GM04504 (cell line): ENCODE measurements at regions not wholly inside any gene's neighbourhood (a gene's known extent, or its start where the extent isn't known, plus 50 kb on each side); places are given as distances from the start of the nearest gene placed in this dataset.
A peak's percentile ranks its signal among the peaks of the same experiment; 100 is the strongest.

Source experiments
- DNase-seq: peaks from one replicate; pipeline ENCODE4 v3.0.0-alpha.2; 2012; ENCODE audit warnings: low read depth

DNA sequence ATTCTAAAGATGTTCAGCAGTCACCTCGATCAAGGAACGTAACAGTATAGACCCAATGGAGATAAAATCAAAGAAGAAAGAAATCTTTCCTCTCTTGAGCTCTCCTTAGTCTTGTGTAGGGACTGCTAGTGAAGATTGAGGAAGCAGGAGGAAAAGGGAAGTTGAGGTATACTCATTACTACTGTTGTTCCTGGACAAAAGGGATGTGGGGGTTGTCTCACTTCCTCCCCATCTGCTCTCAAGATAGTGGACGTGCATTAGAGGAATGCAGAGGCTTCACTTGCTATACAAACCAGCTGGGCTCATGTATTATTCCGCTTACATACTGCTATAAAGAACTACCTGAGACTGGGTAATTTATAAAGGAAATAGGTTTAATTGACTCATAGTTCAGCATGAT lies 208.9 kb upstream of the ARHGEF9 start:
- DNase-seq: no peak

DNA sequence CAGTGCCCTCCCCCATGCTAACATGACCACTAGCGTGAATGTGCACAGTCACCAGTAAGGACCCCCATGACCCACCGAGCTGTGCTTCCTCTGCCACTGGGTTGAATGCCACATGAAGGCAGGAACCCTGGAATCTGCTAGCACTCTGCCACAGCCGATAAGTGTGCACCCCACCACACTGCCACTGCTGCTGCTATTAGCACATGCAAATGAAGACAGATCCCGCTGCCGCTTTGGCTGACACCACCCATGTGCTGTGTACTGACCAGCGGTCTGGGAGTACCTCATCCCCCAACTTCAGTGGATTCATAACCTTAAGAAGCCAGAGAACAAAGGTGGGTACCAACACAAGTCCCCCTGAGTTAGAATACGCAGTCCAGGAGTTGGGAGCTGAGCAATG lies 200.9 kb upstream of the ARHGEF9 start:
- DNase-seq: no peak

GRCh38 chrX:63979480-63979879 lies 194.5 kb upstream of the ARHGEF9 start:
- no peak for DNase-seq

- no peak for DNase-seq
These were observed 182.5 kb upstream of the ARHGEF9 start for GRCh38 chrX:63967551-63967950.

DNA sequence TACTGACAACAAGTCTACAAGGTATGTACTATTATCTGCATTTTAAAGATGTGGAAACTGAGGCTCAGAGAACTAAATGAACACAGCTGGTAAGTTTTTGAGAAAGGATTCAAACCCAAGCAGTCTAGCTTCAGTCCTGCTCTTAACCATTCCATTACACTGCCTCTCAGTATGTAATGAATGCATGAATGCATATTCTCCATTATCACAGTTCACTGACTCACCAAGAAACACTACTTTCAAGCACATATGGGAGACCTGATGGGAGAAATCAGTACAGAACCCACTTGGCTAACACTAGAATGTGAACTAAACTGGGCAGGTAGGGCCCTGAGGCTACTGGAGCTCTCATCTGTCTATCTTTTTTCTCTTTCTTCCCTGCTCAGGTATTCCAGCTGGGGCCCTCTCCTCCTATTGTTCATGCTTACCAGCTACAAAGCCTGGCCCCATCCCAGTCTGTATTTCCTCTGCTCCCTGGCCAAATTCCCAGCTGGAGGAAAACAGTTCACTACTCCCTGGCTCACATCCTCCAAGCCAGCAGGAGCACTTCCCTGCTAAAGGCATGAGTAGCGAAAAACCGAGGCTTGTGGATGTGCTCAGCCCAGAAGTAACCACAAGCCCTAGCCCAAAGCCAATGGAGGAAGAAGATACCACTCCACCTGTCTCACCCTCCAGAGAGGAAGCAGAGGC lies 178.2 kb upstream of the ARHGEF9 start:
- no peak for DNase-seq

DNA sequence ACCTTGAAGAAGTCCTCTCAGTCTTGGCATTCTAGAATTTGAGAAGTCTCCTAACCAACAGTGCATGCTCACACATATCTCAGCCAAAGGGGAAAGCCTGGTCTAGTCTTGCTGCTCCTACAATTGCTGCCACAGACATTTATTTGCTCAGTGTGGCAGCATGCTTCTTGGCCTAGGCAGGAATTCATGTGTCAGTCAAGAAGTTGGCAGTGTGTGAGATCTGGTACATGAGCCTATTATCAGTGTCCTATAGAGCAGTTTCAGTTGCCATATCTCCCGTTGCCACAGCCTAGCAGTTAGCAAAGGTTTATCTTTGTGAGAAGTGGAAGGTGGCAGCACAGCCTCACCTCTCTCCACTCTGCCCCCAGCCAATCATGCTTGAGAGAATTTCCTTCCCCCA lies 176.9 kb upstream of the ARHGEF9 start:
- DNase-seq: no peak

DNA sequence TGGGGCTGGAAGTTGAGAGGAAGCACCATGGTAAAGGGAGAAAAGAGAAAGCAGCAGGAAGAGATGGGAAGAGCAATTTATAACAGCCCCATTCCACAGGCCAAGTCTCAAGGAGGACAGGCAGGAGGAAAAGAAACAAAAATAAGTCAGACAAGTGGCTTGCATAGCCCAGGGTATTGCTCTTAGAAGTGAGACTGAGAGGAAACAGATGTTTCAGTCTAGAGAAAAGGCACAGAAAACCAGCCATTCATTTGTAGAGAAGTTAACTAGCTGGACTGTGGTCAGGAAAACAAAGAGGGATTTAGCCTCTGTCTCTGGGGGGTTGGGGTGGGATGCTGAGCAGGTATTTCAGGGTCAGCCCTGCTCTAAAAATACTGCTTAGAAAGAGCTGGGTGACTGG lies 175.0 kb upstream of the ARHGEF9 start:
- DNase-seq: no peak

DNA sequence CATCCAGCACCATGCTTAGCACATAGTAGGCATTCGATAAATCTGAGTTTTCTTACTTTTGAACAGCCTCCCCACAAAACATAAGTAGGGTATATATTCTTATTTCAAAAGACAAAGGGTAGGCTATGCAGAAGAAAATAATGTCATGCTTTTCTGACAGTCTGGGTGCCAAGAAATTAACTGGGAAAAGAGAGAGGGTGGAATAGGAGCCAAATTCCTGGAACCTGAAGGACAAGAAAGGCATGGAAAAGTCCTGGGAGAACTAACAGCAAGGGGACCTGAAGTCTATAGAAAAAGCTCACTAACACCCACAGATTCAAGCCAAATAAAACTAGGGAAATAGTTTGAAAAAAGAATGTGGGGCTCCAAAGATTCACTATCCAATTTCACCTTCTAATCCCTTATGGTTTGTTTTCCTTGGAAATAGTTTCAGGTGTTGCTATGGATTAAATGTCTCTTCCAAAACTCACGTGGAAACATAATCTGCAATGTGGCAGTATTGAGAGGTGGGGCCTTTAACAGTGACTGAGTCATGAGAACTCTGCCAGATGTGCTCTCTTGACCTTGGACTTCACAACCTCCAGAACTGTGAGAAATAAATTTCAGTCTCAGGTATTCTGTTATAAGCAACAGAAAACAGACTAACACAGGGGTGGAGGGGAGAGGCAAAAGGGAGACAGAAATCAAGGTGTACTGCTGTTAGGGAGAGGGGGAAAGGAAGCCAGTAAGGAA lies 173.3 kb upstream of the ARHGEF9 start:
- no peak for DNase-seq

DNA sequence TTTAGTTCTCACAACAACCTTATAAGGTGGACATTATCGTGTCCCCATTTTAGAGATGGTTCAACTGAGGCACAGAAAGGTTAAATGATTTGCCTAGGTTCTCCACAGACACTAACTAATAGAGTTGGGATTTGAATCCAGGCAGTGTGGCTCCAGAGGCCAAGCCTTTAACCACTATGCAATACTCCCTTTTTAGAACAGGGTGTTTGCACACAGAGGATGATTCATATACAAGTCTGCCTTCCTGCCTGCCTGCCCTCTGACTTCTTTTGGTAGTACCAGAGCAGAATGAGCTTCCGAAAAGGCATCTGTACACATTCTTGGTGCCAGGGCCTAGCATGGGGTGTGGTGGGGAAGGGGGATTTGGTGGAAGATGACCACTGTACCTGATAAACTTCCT lies 150.8 kb upstream of the ARHGEF9 start:
- no peak for DNase-seq

- no peak for DNase-seq
These were observed 149.8 kb upstream of the ARHGEF9 start for GRCh38 chrX:63934791-63935190.

DNA sequence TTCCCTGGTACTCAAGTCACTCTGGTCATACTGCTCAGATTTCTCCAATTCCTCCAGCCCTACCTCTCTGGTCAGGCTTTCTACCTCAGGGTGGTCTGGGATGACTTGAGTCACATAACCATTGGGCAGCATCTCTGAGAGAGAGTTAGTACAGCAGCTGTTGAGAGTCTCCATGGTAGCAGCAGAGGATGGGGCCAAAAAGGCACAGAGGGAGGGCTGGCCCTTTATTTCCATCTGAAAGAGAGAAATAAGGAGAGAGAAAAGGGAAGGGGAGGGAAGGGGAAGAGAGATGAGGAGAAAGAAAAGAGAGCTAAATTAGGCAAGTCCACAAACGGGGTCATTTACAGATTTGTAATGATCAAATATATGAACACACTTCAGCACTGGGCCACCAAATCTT lies 149.1 kb upstream of the ARHGEF9 start:
- DNase-seq: no peak

GRCh38 chrX:63932907-63933306 lies 147.9 kb upstream of the ARHGEF9 start:
- DNase-seq: no peak

DNA sequence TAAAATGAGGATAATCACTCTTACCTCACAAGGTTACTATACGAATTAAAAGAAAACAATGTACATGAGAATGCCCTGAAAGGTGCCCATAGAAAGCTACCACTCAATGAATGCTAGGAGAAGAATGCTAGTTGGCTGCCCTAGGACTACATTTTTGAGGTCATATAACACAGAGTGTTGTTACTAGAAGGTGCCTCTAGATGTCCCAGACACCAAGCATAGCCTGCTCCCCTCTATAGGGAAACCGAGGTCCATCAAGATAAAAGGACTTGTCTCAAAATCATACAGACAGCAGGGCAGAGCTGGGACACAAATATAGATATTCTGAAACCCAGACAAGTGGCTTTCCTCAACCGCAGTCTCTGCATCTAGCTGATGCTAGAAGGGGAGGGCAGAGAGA lies 147.0 kb upstream of the ARHGEF9 start:
- no peak for DNase-seq

GRCh38 chrX:63930140-63930539 lies 145.1 kb upstream of the ARHGEF9 start:
- no peak for DNase-seq

- no peak for DNase-seq
These were observed 144.6 kb upstream of the ARHGEF9 start for GRCh38 chrX:63929608-63930007.

DNA sequence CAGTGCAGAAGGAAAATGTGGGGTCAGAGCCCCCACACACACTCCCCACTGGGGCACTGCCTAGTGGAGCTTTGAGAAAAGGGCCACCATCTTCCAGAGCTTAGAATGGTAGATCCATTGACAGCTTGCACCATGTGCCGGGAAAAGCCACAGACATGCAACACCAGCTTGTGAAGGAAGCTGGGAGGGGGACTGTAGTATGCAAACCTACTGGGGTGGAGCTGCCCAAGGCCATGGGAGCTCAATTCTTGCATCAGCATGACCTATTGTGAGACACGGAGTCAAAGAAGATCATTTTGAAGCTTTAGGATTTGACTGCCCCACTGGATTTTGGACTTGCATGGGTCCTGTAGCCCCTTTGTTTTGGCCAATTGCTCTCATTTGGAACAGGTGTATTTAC lies 142.8 kb upstream of the ARHGEF9 start:
- no peak for DNase-seq

DNA sequence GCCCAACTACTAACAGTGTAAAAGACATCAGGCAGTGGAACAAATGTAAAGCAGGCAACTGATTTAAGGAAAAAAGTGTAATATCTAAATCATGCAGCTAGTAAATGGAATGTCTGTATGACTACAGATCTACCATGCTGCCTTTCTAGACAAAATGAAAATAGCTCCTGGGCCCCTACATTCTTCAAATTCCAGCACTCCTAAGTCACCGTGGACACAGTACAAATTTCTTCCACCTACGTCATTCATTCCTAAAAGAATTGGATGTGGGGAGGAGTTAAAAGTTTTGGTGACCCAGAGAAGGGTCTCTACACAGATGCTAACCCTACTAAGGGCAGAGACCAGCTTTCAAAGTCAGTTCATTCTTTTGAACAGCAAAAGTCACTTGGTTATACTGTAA lies 137.2 kb upstream of the ARHGEF9 start:
- no peak for DNase-seq

DNA sequence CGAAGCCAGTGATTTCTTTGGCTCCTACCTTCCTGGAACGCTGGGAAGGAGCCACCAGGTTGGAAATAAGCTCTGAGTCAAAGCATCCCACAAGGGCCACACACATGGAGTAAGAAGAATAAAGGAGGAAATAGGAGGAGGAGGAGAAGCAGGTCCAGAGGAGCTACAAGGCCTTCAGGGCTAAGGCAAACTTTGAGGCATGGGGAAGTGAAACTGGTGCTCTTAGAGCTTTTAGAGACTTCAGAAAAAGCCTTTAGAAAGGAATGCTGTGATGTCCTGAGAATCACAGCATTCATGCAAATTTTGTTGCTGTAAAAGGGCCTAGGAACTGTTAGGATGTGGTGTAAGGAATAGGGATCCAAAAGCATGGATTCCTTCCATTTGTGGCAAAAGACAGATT lies 135.9 kb upstream of the ARHGEF9 start:
- no peak for DNase-seq

GRCh38 chrX:63919081-63919480 lies 134.1 kb upstream of the ARHGEF9 start:
- no peak for DNase-seq

- no peak for DNase-seq
These were observed 133.6 kb upstream of the ARHGEF9 start for GRCh38 chrX:63918611-63919010.

DNA sequence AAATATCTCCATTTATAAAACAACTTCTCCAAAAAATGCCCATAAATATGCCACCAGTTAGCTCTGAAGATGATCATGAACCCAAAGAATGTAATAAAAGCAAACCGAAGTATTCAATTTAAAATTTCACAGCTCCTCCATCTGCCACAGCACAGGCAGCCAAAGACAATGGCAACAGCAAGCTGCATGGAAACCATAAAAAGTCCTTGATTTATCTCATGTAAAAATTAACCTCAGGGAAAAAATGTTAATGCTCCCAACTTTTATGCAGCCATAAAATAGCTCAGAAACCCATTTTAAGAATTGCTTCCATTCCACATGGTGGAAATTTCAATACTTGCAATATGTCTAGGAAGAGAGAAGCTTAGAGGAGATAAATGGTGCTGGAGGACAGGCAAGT lies 132.3 kb upstream of the ARHGEF9 start:
- DNase-seq: peak; percentile 42

DNA sequence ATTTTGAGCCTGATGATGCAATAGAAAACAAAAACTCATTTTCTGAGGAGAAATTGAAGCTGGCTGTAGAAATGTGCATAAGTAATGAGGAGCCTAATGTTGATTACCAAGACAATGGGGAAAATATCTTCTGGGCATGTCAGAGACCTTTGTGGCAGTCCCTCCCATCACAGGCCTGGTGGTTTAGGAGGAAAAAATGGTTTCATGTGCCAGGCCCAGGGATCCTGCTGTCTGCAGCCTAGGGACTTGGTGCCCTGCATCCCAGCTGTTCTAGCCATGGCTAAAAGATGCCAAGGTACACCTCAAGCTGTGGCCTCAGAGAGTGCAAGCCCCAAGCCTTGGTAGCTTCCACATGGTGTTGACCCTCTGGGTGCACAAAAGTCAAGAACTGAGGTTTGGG lies 128.7 kb upstream of the ARHGEF9 start:
- no peak for DNase-seq

DNA sequence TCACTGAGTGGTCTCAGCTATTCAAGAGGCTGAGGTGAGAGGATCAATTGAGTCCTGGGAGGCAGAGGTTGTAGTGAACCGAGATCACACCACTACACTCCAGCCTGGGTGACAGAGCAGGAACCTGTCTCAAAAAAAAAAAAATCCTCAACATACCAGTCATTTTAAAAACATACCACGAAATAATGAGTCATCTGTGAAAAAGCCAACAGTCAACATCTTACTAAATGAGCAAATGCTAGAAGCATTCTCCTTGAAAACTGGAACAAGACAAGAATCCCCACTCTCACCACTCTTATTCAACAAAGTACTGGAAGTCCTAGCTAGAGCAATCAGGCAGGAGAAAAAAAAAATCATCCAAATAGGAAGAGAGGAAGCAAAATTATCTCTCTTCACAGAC lies 104.0 kb upstream of the ARHGEF9 start:
- DNase-seq: peak; percentile 25
